HEK293 (cell line): ENCODE measurements at regions not wholly inside any gene's neighbourhood (a gene's known extent, or its start where the extent isn't known, plus 50 kb on each side); places are given as distances from the start of the nearest gene placed in this dataset.

Experiments used
- MYNN ChIP-seq: fragments of 450-650 bp; formaldehyde crosslinking; IDR thresholded peaks from 2 replicates; pipeline ENCODE4 v1.5.1; 2016; ENCODE audit warnings: missing biosample characterization, missing genetic modification characterization, borderline replicate concordance
- ZBTB17 ChIP-seq: fragments of 450-650 bp; formaldehyde crosslinking; IDR thresholded peaks from 2 replicates; pipeline ENCODE4 v1.5.1; 2016; ENCODE audit warnings: missing biosample characterization, missing genetic modification characterization
- ZNF10 ChIP-seq: fragments of 450-650 bp; formaldehyde crosslinking; IDR thresholded peaks from 2 replicates; pipeline ENCODE4 v1.5.1; 2017; ENCODE audit warnings: missing biosample characterization, missing genetic modification characterization
- ZNF23 ChIP-seq: fragments of 450-650 bp; formaldehyde crosslinking; IDR thresholded peaks from 2 replicates; pipeline ENCODE4 v1.5.1; 2016; ENCODE audit warnings: missing biosample characterization, missing genetic modification characterization, borderline replicate concordance
- ZNF404 ChIP-seq: fragments of 450-650 bp; formaldehyde crosslinking; IDR thresholded peaks from 2 replicates; pipeline ENCODE4 v1.5.1; 2017; ENCODE audit warnings: missing biosample characterization, missing genetic modification characterization
- ZNF747 ChIP-seq: fragments of 450-650 bp; formaldehyde crosslinking; IDR thresholded peaks from 2 replicates; pipeline ENCODE4 v1.5.1; 2016; ENCODE audit warnings: missing biosample characterization, missing genetic modification characterization
- ZNF792 ChIP-seq: fragments of 450-650 bp; formaldehyde crosslinking; IDR thresholded peaks from 2 replicates; pipeline ENCODE4 v1.5.1; 2016; ENCODE audit warnings: missing biosample characterization, missing genetic modification characterization
- TF ChIP-seq, protein P1 (sequence below): fragments of 450-650 bp; formaldehyde crosslinking; IDR thresholded peaks from 2 replicates; pipeline ENCODE4 v1.5.1; 2016; ENCODE audit warnings: missing biosample characterization, missing genetic modification characterization
- TF ChIP-seq, protein P2 (sequence below): IDR thresholded peaks from 2 replicates; pipeline ENCODE4 v1.6.1; 2011; ENCODE audit warnings: mild to moderate bottlenecking, low read depth, low read length, borderline replicate concordance
- TF ChIP-seq, protein P3 (sequence below): fragments of 450-650 bp; formaldehyde crosslinking; IDR thresholded peaks from 2 replicates; pipeline ENCODE4 v1.5.1; 2017; ENCODE audit warnings: missing biosample characterization, missing genetic modification characterization
- TF ChIP-seq, protein P4 (sequence below): fragments of 450-650 bp; formaldehyde crosslinking; IDR thresholded peaks from 2 replicates; pipeline ENCODE4 v1.5.1; 2016; ENCODE audit warnings: missing biosample characterization, missing genetic modification characterization

DNA sequence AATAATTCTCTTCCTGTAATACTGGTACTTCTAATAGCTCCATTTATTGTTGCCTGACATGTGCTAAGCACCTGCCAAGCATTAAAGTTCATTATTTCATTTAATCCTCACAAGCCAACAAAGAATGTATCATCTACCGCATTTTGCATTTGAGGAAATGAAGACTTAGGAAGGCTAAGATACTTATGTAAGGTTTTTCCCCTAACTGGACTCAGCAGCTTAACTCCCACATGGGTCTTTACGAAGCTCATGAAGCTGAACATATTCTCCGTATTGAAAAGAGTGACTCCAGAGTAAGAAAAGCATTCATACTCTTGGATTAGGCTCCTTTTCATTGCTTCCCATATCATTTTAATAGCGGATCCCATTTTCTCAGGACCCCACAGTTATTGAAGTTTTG is 155.7 kb upstream of the TMEM72 start:
- TF ChIP-seq ZNF10 (tag by site-specific recombination) (no peak), ZNF404 (tag by site-specific recombination) (no peak), ZBTB17 (no peak), MYNN (tag by site-specific recombination) (no peak), ZNF23 (tag by site-specific recombination) (no peak), ZNF792 (tag by site-specific recombination) (no peak), ZNF747 (no peak)
- TF ChIP-seq, protein P1, sequence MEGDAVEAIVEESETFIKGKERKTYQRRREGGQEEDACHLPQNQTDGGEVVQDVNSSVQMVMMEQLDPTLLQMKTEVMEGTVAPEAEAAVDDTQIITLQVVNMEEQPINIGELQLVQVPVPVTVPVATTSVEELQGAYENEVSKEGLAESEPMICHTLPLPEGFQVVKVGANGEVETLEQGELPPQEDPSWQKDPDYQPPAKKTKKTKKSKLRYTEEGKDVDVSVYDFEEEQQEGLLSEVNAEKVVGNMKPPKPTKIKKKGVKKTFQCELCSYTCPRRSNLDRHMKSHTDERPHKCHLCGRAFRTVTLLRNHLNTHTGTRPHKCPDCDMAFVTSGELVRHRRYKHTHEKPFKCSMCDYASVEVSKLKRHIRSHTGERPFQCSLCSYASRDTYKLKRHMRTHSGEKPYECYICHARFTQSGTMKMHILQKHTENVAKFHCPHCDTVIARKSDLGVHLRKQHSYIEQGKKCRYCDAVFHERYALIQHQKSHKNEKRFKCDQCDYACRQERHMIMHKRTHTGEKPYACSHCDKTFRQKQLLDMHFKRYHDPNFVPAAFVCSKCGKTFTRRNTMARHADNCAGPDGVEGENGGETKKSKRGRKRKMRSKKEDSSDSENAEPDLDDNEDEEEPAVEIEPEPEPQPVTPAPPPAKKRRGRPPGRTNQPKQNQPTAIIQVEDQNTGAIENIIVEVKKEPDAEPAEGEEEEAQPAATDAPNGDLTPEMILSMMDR (tag by site-specific recombination) = no peak
- TF ChIP-seq, protein P2, sequence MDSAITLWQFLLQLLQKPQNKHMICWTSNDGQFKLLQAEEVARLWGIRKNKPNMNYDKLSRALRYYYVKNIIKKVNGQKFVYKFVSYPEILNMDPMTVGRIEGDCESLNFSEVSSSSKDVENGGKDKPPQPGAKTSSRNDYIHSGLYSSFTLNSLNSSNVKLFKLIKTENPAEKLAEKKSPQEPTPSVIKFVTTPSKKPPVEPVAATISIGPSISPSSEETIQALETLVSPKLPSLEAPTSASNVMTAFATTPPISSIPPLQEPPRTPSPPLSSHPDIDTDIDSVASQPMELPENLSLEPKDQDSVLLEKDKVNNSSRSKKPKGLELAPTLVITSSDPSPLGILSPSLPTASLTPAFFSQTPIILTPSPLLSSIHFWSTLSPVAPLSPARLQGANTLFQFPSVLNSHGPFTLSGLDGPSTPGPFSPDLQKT = no peak
- TF ChIP-seq, protein P3, sequence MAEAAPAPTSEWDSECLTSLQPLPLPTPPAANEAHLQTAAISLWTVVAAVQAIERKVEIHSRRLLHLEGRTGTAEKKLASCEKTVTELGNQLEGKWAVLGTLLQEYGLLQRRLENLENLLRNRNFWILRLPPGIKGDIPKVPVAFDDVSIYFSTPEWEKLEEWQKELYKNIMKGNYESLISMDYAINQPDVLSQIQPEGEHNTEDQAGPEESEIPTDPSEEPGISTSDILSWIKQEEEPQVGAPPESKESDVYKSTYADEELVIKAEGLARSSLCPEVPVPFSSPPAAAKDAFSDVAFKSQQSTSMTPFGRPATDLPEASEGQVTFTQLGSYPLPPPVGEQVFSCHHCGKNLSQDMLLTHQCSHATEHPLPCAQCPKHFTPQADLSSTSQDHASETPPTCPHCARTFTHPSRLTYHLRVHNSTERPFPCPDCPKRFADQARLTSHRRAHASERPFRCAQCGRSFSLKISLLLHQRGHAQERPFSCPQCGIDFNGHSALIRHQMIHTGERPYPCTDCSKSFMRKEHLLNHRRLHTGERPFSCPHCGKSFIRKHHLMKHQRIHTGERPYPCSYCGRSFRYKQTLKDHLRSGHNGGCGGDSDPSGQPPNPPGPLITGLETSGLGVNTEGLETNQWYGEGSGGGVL = no peak
- TF ChIP-seq, protein P4, sequence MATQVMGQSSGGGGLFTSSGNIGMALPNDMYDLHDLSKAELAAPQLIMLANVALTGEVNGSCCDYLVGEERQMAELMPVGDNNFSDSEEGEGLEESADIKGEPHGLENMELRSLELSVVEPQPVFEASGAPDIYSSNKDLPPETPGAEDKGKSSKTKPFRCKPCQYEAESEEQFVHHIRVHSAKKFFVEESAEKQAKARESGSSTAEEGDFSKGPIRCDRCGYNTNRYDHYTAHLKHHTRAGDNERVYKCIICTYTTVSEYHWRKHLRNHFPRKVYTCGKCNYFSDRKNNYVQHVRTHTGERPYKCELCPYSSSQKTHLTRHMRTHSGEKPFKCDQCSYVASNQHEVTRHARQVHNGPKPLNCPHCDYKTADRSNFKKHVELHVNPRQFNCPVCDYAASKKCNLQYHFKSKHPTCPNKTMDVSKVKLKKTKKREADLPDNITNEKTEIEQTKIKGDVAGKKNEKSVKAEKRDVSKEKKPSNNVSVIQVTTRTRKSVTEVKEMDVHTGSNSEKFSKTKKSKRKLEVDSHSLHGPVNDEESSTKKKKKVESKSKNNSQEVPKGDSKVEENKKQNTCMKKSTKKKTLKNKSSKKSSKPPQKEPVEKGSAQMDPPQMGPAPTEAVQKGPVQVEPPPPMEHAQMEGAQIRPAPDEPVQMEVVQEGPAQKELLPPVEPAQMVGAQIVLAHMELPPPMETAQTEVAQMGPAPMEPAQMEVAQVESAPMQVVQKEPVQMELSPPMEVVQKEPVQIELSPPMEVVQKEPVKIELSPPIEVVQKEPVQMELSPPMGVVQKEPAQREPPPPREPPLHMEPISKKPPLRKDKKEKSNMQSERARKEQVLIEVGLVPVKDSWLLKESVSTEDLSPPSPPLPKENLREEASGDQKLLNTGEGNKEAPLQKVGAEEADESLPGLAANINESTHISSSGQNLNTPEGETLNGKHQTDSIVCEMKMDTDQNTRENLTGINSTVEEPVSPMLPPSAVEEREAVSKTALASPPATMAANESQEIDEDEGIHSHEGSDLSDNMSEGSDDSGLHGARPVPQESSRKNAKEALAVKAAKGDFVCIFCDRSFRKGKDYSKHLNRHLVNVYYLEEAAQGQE (tag by site-specific recombination) = no peak
